Tibial nerve (tissue), 4 donors: ENCODE measurements at regions not wholly inside any gene's neighbourhood (a gene's known extent, or its start where the extent isn't known, plus 50 kb on each side); places are given as distances from the start of the nearest gene placed in this dataset. TPM values are rescaled to one million over a fixed set of nuclear protein-coding genes. Genes with fewer than 3 reads are reported as not detected.

Experiments used
- DNase-seq, 2 donors: peaks; one replicate each; pipeline ENCODE4 v3.0.0-alpha.2; 2019; ENCODE audit warnings: low spot score in 2 of 2
- H3K27ac ChIP-seq, 4 donors: fragments of 200-600 bp; sonication (generic) in 3 of 4; one replicate each; pipeline ENCODE4 v1.5.1; 2017 to 2019; ENCODE audit warnings: mild to moderate bottlenecking in 1 of 4
- H3K27me3 ChIP-seq, 2 donors: fragments of 200-600 bp; sonication (generic) in 1 of 2; one replicate each; pipeline versions ENCODE4 v1.5.1 to v1.6.0; 2017 to 2019
- H3K36me3 ChIP-seq, 3 donors: fragments of 200-600 bp; sonication (generic); one replicate each; pipeline ENCODE4 v1.5.1; 2018 to 2019
- H3K4me1 ChIP-seq, 4 donors: fragments of 200-600 bp; sonication (generic) in 3 of 4; one replicate each; pipeline ENCODE4 v1.5.1; 2017 to 2019
- H3K4me3 ChIP-seq, 4 donors: fragments of 200-600 bp; sonication (generic) in 3 of 4; one replicate each; pipeline ENCODE4 v1.5.1; 2017 to 2019; ENCODE audit warnings: mild to moderate bottlenecking in 1 of 4, moderate library complexity in 1 of 4
- H3K9me3 ChIP-seq, 4 donors: fragments of 200-600 bp; sonication (generic) in 3 of 4; one replicate each; pipeline ENCODE4 v1.5.1; 2017 to 2019
- CTCF ChIP-seq, 5 experiments: fragments of 200-600 bp in 3 of 5; fragments of 450-650 bp in 2 of 5; sonication (generic) in 3 of 5; IDR thresholded peaks; one replicate each; pipeline ENCODE4 v1.5.1; 2016 to 2019; ENCODE audit warnings: antibody characterized with exemption in 5 of 5, mild to moderate bottlenecking in 3 of 5, moderate library complexity in 2 of 5
- EP300 ChIP-seq, 2 donors: sonication (generic); formaldehyde crosslinking; IDR thresholded peaks; one replicate each; pipeline ENCODE4 v1.6.1; 2017; ENCODE audit warnings: antibody characterized with exemption in 2 of 2, mild to moderate bottlenecking in 1 of 2
- POLR2A ChIP-seq, 2 donors: fragments of 450-650 bp; IDR thresholded peaks; one replicate each; pipeline ENCODE4 v1.6.1; 2017; ENCODE audit warnings: antibody characterized with exemption in 2 of 2, mild to moderate bottlenecking in 2 of 2, moderate library complexity in 2 of 2
- WGBS, 2 donors: methylation state at CpG; one replicate each; pipeline ENCODE4 v1.1.5; 2018; 5-methylcytosine and 5-hydroxymethylcytosine counted together
- small RNA-seq: library from RNA; depleted of rRNA; stranded (forward); fragments of <200 nt; gene quantifications from one replicate; pipeline ENCODE3, GENCODE V24; 2016

GRCh38 chr1:96651517-96651916, 70.1 kb upstream of the PTBP2 start:
- no peaks in the 10 kb centered on the region for H3K36me3 ChIP-seq
- H3K27me3 ChIP-seq: no peaks in the 10 kb centered on the region
- H3K4me3 ChIP-seq: no peak overlapping the region
- TF ChIP-seq EP300 (IDR thresholded peaks at IDR 0.05): no peak
- peaks cover 0 to 8% (median 0%) of the 10 kb centered on the region in 4 donors for H3K9me3 ChIP-seq
- no peaks in the 10 kb centered on the region for H3K4me1 ChIP-seq
- no peak overlapping the region for H3K27ac ChIP-seq
- 88 to 92% methylated on average over 5 of the region's 5 CpGs for WGBS, 2 donors
- DNase-seq: no peak

- 89 to 92% methylated on average over 3 of the region's 3 CpGs for WGBS, 2 donors
- no peak for TF ChIP-seq EP300 (IDR thresholded peaks at IDR 0.05)
- TF ChIP-seq POLR2A (IDR thresholded peaks at IDR 0.05): no peak
- TF ChIP-seq CTCF (IDR thresholded peaks at IDR 0.05): no peak
- no peaks in the 10 kb centered on the region for H3K36me3 ChIP-seq
- H3K27me3 ChIP-seq: no peaks in the 10 kb centered on the region
- peaks cover 0 to 45% (median 0%) of the 10 kb centered on the region in 4 donors for H3K9me3 ChIP-seq
- H3K27ac ChIP-seq: no peak overlapping the region
- H3K4me3 ChIP-seq: no peak overlapping the region
- no peak for DNase-seq
- no peaks in the 10 kb centered on the region for H3K4me1 ChIP-seq
Observed at GRCh38 chr1:96660051-96660450, 61.5 kb upstream of the PTBP2 start.

GRCh38 chr1:96660503-96660902, 61.1 kb upstream of the PTBP2 start:
- 78% methylated on average over 2 of the region's 2 CpGs for WGBS, 2 donors
- Histone ChIP-seq H3K36me3 (no peaks in the 10 kb centered on the region), H3K9me3 (peaks cover 0 to 45% (median 0%) of the 10 kb centered on the region in 4 donors)

More at GRCh38 chr1:96660503-96660902, 61.1 kb upstream of the PTBP2 start:
- H3K4me3 ChIP-seq: no peak overlapping the region
- H3K27me3 ChIP-seq: no peaks in the 10 kb centered on the region
- TF ChIP-seq CTCF (IDR thresholded peaks at IDR 0.05) (no peak), EP300 (IDR thresholded peaks at IDR 0.05) (no peak), POLR2A (IDR thresholded peaks at IDR 0.05) (no peak)
- H3K4me1 ChIP-seq: no peaks in the 10 kb centered on the region
- H3K27ac ChIP-seq: no peak overlapping the region
- no peak for DNase-seq

Small RNA genes lying in the stretch of these regions (small RNA-seq; reads per million reads assigned to genes)
- not detected for gene RNU1-130P
